ENCODE measurements at regions not wholly inside any gene's neighbourhood (a gene's known extent, or its start where the extent isn't known, plus 50 kb on each side); places are given as distances from the start of the nearest gene placed in this dataset.

DNA sequence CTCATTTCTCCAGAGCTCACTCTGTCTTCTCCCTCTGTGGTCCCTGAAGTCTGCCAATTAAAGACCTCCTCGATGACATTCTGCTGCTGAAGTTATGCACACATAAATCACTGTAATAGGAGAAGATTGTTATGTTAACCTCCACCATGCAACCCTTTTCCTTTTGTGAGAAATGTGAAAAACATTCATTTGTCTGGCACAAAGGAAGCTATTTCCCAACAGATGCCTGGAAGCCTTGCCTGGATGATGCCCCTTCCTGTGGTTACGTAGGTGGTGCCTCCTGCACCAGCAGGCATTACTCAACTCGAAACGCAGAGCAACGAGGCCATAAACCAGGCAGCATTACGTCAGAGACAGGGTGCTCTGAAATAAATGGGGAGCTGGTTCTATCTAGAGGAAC is 327.4 kb upstream of the ZNF507 start:
- no peaks in the 10 kb centered on the region for H3K27me3 ChIP-seq (ENCODE audit: control insufficient read depth, insufficient read depth, low read length)
- POLR2A ChIA-PET = no interaction called here

GRCh38 chr19:32020538-32020937 is 324.9 kb upstream of the ZNF507 start:
- TF ChIP-seq, protein P1, sequence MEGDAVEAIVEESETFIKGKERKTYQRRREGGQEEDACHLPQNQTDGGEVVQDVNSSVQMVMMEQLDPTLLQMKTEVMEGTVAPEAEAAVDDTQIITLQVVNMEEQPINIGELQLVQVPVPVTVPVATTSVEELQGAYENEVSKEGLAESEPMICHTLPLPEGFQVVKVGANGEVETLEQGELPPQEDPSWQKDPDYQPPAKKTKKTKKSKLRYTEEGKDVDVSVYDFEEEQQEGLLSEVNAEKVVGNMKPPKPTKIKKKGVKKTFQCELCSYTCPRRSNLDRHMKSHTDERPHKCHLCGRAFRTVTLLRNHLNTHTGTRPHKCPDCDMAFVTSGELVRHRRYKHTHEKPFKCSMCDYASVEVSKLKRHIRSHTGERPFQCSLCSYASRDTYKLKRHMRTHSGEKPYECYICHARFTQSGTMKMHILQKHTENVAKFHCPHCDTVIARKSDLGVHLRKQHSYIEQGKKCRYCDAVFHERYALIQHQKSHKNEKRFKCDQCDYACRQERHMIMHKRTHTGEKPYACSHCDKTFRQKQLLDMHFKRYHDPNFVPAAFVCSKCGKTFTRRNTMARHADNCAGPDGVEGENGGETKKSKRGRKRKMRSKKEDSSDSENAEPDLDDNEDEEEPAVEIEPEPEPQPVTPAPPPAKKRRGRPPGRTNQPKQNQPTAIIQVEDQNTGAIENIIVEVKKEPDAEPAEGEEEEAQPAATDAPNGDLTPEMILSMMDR (IDR thresholded peaks at IDR 0.05; ENCODE audit: insufficient read depth, low read depth, low read length) = no peak
- DNase-seq (ENCODE audit: low read depth) = no peak
- Histone ChIP-seq H3K4me3 (ENCODE audit: low read depth, low read length) (no peak overlapping the region), H3K27me3 (ENCODE audit: control insufficient read depth, insufficient read depth, low read length) (no peaks in the 10 kb centered on the region), H3K36me3 (ENCODE audit: control insufficient read depth, insufficient read depth, low read length) (no peaks in the 10 kb centered on the region)
- ChIA-PET POLR2A (no interaction called here), CTCF (no interaction called here)

More for the DNA sequence above, 327.4 kb upstream of the ZNF507 start:
- Histone ChIP-seq H3K36me3 (ENCODE audit: control insufficient read depth, insufficient read depth, low read length) (no peaks in the 10 kb centered on the region), H3K4me3 (ENCODE audit: low read depth, low read length) (no peak overlapping the region)
- no peak for DNase-seq (ENCODE audit: low read depth)
- CTCF ChIA-PET = no interaction called here
- TF ChIP-seq, protein P1 (IDR thresholded peaks at IDR 0.05; ENCODE audit: insufficient read depth, low read depth, low read length) = no peak

- H3K36me3 ChIP-seq (ENCODE audit: control insufficient read depth, insufficient read depth, low read length) = no peaks in the 10 kb centered on the region
- no peak for DNase-seq (ENCODE audit: low read depth)
- CTCF ChIA-PET = interaction anchor here (1.4 kb wide), 1 partner anchor 14 kb away, joined by 3 read pairs; no protein-coding TSS in a partner anchor
- H3K27me3 ChIP-seq (ENCODE audit: control insufficient read depth, insufficient read depth, low read length) = no peaks in the 10 kb centered on the region
- POLR2A ChIA-PET = no interaction called here
- H3K4me3 ChIP-seq (ENCODE audit: low read depth, low read length) = no peak overlapping the region
- TF ChIP-seq, protein P1 (IDR thresholded peaks at IDR 0.05; ENCODE audit: insufficient read depth, low read depth, low read length) = no peak
These were observed 323.3 kb upstream of the ZNF507 start for GRCh38 chr19:32022044-32022640.

DNA sequence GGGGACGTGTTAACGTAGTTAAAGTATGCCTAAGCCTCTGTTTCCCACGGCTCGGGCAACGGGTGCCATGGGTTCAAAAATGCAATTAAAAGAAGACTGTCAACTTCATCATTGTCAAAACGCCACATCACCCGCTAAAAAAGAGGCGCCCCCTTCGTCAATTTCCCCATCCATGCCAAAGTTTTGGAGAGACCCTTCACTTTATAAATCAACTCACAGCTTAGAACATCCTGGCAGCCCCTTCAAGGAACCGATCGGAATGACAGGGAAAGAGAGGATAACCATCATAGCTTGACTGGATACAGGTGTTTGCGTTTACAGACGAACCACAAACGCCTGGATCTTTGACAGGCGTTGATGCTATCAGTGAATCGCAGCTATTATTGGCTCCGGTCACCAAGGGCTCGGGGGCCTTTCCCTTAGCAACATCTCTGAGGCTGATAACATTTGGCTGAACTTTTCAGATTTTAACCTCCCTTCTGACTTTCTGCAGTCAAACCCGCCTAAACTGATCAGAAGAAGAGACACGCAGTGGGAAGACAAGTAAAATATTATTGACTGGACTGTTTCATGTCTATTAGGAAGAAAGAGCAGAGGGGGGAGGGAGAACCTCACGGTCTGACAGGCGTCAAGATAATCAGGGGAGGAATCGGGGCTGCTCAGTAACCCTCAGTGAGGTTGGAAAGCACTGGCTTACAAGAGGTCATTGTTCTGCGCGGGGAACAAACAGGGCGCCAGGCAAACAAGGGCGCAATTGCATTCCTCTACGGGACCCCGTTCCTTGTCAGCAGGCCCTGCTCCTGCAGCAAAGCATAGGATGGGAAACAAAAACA is 322.5 kb upstream of the ZNF507 start:
- no peaks in the 10 kb centered on the region for H3K27me3 ChIP-seq (ENCODE audit: control insufficient read depth, insufficient read depth, low read length)
- no peak for DNase-seq (ENCODE audit: low read depth)
- ChIA-PET POLR2A (no interaction called here), CTCF (interaction anchor here (1.4 kb wide), 1 partner anchor 13 kb away, joined by 3 read pairs; no protein-coding TSS in a partner anchor)
- no peaks in the 10 kb centered on the region for H3K36me3 ChIP-seq (ENCODE audit: control insufficient read depth, insufficient read depth, low read length)
- H3K4me3 ChIP-seq (ENCODE audit: low read depth, low read length) = no peak overlapping the region
- TF ChIP-seq, protein P1 (IDR thresholded peaks at IDR 0.05; ENCODE audit: insufficient read depth, low read depth, low read length) = no peak

- ChIA-PET CTCF (no interaction called here), POLR2A (no interaction called here)
- TF ChIP-seq, protein P1 (IDR thresholded peaks at IDR 0.05; ENCODE audit: insufficient read depth, low read depth, low read length) = no peak
- no peak overlapping the region for H3K4me3 ChIP-seq (ENCODE audit: low read depth, low read length)
- no peaks in the 10 kb centered on the region for H3K36me3 ChIP-seq (ENCODE audit: control insufficient read depth, insufficient read depth, low read length)
- DNase-seq (ENCODE audit: low read depth) = no peak
- no peaks in the 10 kb centered on the region for H3K27me3 ChIP-seq (ENCODE audit: control insufficient read depth, insufficient read depth, low read length)
These were observed 321.9 kb upstream of the ZNF507 start for GRCh38 chr19:32023564-32023832.

Measured in BJ (cell line).